ENCODE measurements at regions not wholly inside any gene's neighbourhood (a gene's known extent, or its start where the extent isn't known, plus 50 kb on each side); places are given as distances from the start of the nearest gene placed in this dataset.
A peak's percentile ranks its signal among the peaks of the same experiment; 100 is the strongest.

DNA sequence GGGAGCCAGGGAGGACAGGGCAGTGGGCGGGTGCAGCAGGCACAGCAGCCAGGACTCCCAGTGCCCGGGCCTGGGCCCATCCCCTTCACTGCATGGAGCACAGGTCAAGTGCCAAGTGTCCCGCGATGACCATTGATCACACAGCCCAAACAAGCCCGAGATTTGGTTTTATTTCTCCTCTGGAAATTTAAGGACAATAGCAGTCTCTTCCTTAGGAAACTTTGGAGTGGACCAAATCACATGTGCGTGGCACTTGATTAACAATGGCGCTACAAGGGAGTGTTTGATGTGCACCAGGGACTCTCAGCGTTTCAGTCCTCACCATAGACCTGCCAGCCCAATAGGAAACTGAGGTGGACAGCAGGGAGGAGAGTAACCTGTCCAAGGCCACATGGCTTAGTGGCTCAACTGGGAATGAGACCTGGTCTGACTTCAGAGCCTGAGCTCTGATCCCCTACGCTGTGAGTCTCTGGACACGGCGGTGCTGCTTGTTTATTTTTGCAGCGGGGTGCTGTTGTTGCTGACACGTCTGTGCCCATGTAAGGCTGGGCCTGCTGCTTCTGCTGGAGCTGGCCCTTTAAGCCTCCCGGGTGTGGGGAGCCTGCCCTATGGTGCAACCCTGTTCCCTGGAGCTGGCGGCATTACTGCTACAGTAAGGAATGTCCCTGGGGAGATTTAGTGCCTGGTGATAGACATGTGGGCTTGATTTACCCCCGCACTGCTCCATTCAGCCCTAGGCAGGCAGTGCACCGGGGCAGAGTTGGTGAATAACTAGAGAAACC is 194.2 kb downstream of the INHBB start:
- no peaks in the 10 kb centered on the region for H3K9me3 ChIP-seq (replicated peaks in 1 of 3)
- peaks cover 7 to 11% of the 10 kb centered on the region in 2 donors for H3K4me1 ChIP-seq (replicated peaks in 1 of 2)
- peak in 6 of 7 donors; percentile 65 to 87 (median 82) for DNase-seq
- no peaks in the 10 kb centered on the region for H3K36me3 ChIP-seq (replicated peaks in 1 of 2)
- peak overlapping the region in 1 of 5 donors; percentile 40 for H3K27ac ChIP-seq
- H3K27me3 ChIP-seq: no peaks in the 10 kb centered on the region
- 71 to 77% (median 76%) methylated on average over 14 to 17 of the region's 17 CpGs for WGBS, 4 donors
- H3K4me3 ChIP-seq: no peak overlapping the region
- TF ChIP-seq CTCF (IDR thresholded peaks at IDR 0.05): no peak
- TF ChIP-seq POLR2A (IDR thresholded peaks at IDR 0.05): no peak
- intact Hi-C loops (cut with DNase I): loop anchor here in 1 of 2 donors (10.0 kb wide), 1 partner anchor 135 kb away; no protein-coding TSS in a partner anchor

DNA sequence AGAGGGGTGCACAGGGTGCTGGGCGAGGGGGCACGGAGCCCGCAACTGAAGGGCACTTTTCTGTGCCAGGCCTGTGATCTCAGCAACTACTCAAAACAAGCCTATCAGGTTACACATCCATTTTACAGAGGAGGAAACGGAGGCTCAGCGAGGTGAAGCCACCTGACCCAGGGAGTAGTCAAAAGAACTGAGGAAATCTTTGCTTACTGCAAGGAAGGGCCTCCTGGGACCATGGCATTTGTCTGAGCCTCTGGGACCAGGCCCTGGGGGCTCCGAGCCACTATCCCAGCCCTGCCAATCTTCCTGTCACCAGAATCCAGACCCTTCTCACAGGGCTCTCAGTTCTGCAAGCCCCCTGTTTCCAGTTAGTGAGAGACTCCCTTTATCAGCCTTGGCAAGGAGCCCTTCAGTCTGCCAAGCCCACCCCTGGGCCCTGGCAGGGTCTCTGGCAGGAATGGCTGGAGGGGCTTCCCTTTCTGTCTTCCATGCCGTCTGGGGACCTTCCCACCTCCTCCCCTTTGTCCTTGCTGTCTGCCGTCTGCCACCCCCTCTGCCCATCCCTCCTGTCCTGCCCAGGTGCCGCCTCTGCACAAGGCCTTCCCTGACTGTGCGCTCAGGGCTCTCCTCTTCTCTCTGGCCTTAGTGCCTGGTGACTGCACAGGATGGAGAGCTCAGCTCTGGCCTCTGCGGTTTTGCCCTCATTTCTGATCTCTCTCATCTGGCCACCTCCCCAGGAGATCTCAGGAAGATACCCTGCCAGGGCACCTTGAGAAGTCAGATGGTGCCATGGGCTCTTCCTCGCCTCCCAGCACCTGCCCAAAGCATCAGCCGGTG is 194.7 kb upstream of the GLI2 start:
- Histone ChIP-seq H3K4me3 (no peak overlapping the region), H3K36me3 (replicated peaks in 1 of 2) (no peaks in the 10 kb centered on the region), H3K4me1 (replicated peaks in 1 of 2) (peaks cover 7 to 11% of the 10 kb centered on the region in 2 donors), H3K9me3 (replicated peaks in 1 of 3) (no peaks in the 10 kb centered on the region), H3K27ac (peak overlapping the region in 1 of 5 donors; percentile 19), H3K27me3 (no peaks in the 10 kb centered on the region)
- intact Hi-C loops (cut with DNase I): no loop called here
- TF ChIP-seq POLR2A (IDR thresholded peaks at IDR 0.05): no peak
- no peak for TF ChIP-seq CTCF (IDR thresholded peaks at IDR 0.05)
- no peak for DNase-seq
- 80 to 91% (median 86%) methylated on average over 12 to 13 of the region's 13 CpGs for WGBS, 4 donors

DNA sequence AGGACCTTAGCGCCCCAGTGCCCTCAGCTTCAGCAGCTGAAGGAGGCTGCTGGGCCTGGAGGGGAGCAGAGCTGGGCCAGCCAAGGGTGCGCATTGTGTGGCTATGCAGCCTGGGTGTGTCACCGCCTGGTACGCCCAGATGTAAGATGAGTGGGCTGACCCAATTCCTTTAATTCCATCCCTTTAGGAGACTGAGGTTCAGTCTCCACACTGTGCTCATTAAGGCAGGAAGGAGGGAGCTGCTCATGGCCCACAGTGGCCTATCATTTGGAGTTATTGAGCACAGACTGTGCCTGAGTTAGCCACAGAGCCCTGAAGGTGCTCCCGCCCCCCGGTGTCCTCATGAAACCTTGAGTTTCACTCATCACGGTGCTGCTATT is 194.1 kb upstream of the GLI2 start:
- 91 to 98% (median 91%) methylated on average over 4 to 7 of the region's 7 CpGs for WGBS, 4 donors
- no peak for DNase-seq
- H3K9me3 ChIP-seq (replicated peaks in 1 of 3): no peaks in the 10 kb centered on the region
- no peak overlapping the region for H3K4me3 ChIP-seq
- no peak overlapping the region for H3K27ac ChIP-seq
- intact Hi-C loops (cut with DNase I): no loop called here
- H3K36me3 ChIP-seq (replicated peaks in 1 of 2): no peaks in the 10 kb centered on the region
- TF ChIP-seq CTCF (IDR thresholded peaks at IDR 0.05): no peak
- TF ChIP-seq POLR2A (IDR thresholded peaks at IDR 0.05): no peak
- H3K27me3 ChIP-seq: no peaks in the 10 kb centered on the region
- H3K4me1 ChIP-seq (replicated peaks in 1 of 2): peaks cover 7 to 11% of the 10 kb centered on the region in 2 donors

DNA sequence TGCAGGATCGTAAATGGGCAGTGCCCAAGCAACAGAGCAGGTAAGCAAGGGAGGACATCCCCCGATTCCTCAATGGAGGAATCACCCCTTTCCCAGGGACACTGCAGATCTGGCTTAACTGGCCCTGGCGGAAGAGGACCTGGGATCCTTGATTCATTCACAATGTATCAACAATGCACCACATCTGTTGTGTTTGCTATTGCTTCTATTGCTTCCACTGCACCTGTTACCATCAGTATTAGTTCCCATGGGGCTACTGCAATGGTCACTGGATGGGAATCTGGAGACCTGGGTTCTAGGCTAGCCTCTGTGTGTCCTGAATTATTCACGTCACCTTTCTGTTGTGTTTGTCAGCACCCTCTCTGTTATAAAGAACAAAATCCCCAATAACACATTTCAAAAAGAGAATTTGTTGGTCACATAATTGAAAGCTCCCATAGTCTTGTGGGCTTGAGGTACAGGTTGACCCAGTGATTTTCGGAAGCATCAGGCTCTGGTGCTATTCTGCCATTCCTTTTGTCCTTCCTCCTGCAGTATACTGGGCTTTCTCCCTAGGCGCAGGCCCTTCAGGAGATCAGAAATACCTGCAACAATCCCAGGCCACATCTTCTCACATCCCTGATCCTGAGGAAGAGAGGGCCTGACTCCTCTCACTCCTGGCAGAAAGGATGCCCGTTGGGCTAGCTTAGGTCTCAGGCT is 193.5 kb upstream of the GLI2 start:
- H3K9me3 ChIP-seq (replicated peaks in 1 of 3): no peaks in the 10 kb centered on the region
- no peak for DNase-seq
- intact Hi-C loops (cut with DNase I): no loop called here
- H3K4me1 ChIP-seq (replicated peaks in 1 of 2): peaks cover 7 to 11% of the 10 kb centered on the region in 2 donors
- no peak overlapping the region for H3K27ac ChIP-seq
- H3K27me3 ChIP-seq: no peaks in the 10 kb centered on the region
- 93 to 95% (median 94%) methylated on average over 4 to 7 of the region's 7 CpGs for WGBS, 4 donors
- no peak for TF ChIP-seq POLR2A (IDR thresholded peaks at IDR 0.05)
- H3K36me3 ChIP-seq (replicated peaks in 1 of 2): no peaks in the 10 kb centered on the region
- no peak overlapping the region for H3K4me3 ChIP-seq
